Activated CD4-positive, alpha-beta memory T cell treated with anti-CD3 and anti-CD28 coated beads, Interleukin-2, amount 10 ng/mL, durations not matched to agents 7 days and 5 days (primary cell): ENCODE measurements at regions not wholly inside any gene's neighbourhood (a gene's known extent, or its start where the extent isn't known, plus 50 kb on each side); places are given as distances from the start of the nearest gene placed in this dataset.

Source experiments
- CTCF ChIA-PET: fragments of 350-600 bp; sonication (Branson Sonifier 250); formaldehyde crosslinking; loops from one replicate; lab custom pipeline; 2021; ENCODE audit warnings: antibody characterized with exemption, inconsistent platforms; lab: Charles Lee
- POLR2A ChIA-PET: fragments of 350-600 bp; sonication (Branson Sonifier 250); formaldehyde crosslinking; loops from one replicate; lab custom pipeline; 2021; ENCODE audit warnings: antibody characterized with exemption; lab: Charles Lee
- DNase-seq: peaks from one replicate; pipeline ENCODE4 v3.0.0-alpha.2; 2020
- H3K27ac Mint-ChIP-seq: one replicate; pipeline ENCODE4 v1.8.0; 2021; ENCODE audit warnings: mild to moderate bottlenecking, mixed read lengths
- H3K27me3 Mint-ChIP-seq: one replicate; pipeline ENCODE4 v1.8.0; 2021; ENCODE audit warnings: mixed read lengths
- H3K36me3 Mint-ChIP-seq: one replicate; pipeline ENCODE4 v1.8.0; 2021; ENCODE audit warnings: low read depth, mixed read lengths
- H3K4me1 Mint-ChIP-seq: one replicate; pipeline ENCODE4 v1.8.0; 2021; ENCODE audit warnings: mixed read lengths
- H3K4me3 Mint-ChIP-seq: one replicate; pipeline ENCODE4 v1.8.0; 2021; ENCODE audit warnings: mild to moderate bottlenecking, mixed read lengths
- H3K9me3 Mint-ChIP-seq: one replicate; pipeline ENCODE4 v1.8.0; 2021; ENCODE audit warnings: mixed read lengths

DNA sequence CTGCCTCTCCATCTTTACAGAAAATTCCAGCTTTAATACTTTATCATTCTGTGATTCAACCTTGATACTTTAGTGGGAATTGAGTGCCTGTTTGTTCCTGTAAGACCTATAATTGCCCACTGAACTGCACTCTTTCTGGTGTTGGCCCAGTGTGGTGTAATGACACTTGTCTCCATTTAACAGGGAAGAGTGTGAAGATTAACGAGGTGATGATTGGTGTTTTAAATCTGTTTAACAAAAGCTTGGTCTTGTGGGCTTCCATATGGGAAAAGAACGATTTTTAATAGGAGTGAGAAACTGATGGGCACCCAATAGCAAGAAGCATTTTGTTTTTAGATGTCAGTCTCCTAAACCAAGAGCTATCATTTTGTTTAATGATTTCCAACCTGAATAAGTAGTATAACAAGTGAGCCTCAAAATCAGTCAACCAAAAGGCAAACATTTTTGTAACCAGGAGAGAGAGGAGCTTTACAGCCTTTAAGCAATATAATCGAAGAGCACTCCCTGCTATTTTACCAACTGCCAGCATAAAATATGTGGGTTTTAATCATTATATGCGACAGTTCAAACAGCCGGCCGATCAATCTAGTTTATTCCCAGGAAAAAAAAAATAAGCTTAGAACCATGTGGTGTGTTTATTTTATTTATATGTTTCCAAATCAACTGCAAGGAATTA is 50.2 kb downstream of the SUPT20HL1 start:
- no peak overlapping the region for H3K4me3 Mint-ChIP-seq
- H3K27ac Mint-ChIP-seq: no peak overlapping the region
- ChIA-PET CTCF (interaction anchor here (1.0 kb wide), 1 partner anchor 89 kb away, joined by 3 read pairs; no protein-coding TSS in a partner anchor), POLR2A (no interaction called here)
- peaks cover 2% of the 10 kb centered on the region for H3K27me3 Mint-ChIP-seq
- H3K9me3 Mint-ChIP-seq: no peaks in the 10 kb centered on the region
- peaks cover 5% of the 10 kb centered on the region for H3K4me1 Mint-ChIP-seq
- H3K36me3 Mint-ChIP-seq: no peaks in the 10 kb centered on the region
- DNase-seq: no peak

GRCh38 chrX:24412637-24413363 is 52.3 kb upstream of the PDK3 start:
- no peak overlapping the region for H3K27ac Mint-ChIP-seq
- CTCF ChIA-PET: interaction anchor here (1.3 kb wide), 1 partner anchor 86 kb away, joined by 4 read pairs; no protein-coding TSS in a partner anchor
- POLR2A ChIA-PET: no interaction called here

More at GRCh38 chrX:24412637-24413363, 52.3 kb upstream of the PDK3 start:
- Mint-ChIP-seq H3K27me3 (peaks cover 2% of the 10 kb centered on the region), H3K9me3 (no peaks in the 10 kb centered on the region), H3K4me1 (peaks cover 5% of the 10 kb centered on the region), H3K4me3 (no peak overlapping the region), H3K36me3 (no peaks in the 10 kb centered on the region)
- DNase-seq: no peak
